ENCODE measurements at regions not wholly inside any gene's neighbourhood (a gene's known extent, or its start where the extent isn't known, plus 50 kb on each side); places are given as distances from the start of the nearest gene placed in this dataset.

- no peak for TF ChIP-seq ZNF316 (IDR thresholded peaks at IDR 0.05)
- no peak for TF ChIP-seq E2F3 (CRISPR knock-in tag; IDR thresholded peaks at IDR 0.05)
- no peak for TF ChIP-seq CREBBP (IDR thresholded peaks at IDR 0.05; ENCODE audit: low read depth, low read length)
- no peak for TF ChIP-seq ZNF146 (CRISPR knock-in tag; IDR thresholded peaks at IDR 0.05; ENCODE audit: unreplicated experiment)
- TF ChIP-seq CEBPB (tag; IDR thresholded peaks at IDR 0.05) = no peak
- TF ChIP-seq NFIC (IDR thresholded peaks at IDR 0.05) = no peak
- no peak for TF ChIP-seq IFI16 (CRISPR knock-in tag; IDR thresholded peaks at IDR 0.05)
- no peak for TF ChIP-seq HDAC6 (IDR thresholded peaks at IDR 0.05; ENCODE audit: low read depth, low read length)
- TF ChIP-seq MYNN (IDR thresholded peaks at IDR 0.05) = no peak
- no peak for TF ChIP-seq MYNN (CRISPR knock-in tag; IDR thresholded peaks at IDR 0.05)
- TF ChIP-seq MXI1 (IDR thresholded peaks at IDR 0.05; ENCODE audit: low read depth, low read length) = no peak
- no peak for TF ChIP-seq CTCF (IDR thresholded peaks at IDR 0.05 in 2 of 3, conservative IDR thresholded peaks at IDR 0.05 in 1 of 3; ENCODE audit: insufficient read depth in 2 of 3, low read depth in 1 of 3, low read length in 3 of 3)
- no peak for TF ChIP-seq ZNF263 (CRISPR knock-in tag; IDR thresholded peaks at IDR 0.05; ENCODE audit: borderline replicate concordance)
- no peak for TF ChIP-seq CCNT2 (IDR thresholded peaks at IDR 0.05; ENCODE audit: borderline replicate concordance, extremely low read depth, insufficient read length, low read depth, low read length)
- TF ChIP-seq ZNF589 (CRISPR knock-in tag; IDR thresholded peaks at IDR 0.05; ENCODE audit: low read depth) = no peak
Measured at GRCh38 chr13:48831248-48831647, 144.5 kb upstream of the FNDC3A start.

Data from K562 (cell line).